NAMALWA (cell line): ENCODE measurements at regions not wholly inside any gene's neighbourhood (a gene's known extent, or its start where the extent isn't known, plus 50 kb on each side); places are given as distances from the start of the nearest gene placed in this dataset.
"Not testable (repeated sequence)": the region's sequence is repeated elsewhere in the genome, so short reads cannot be mapped to it uniquely, and the experiment has no call there.

ENCODE experiments used
- DNase-seq: peaks from one replicate; pipeline ENCODE4 v3.0.0-alpha.2; 2015; ENCODE audit warnings: low spot score

DNA sequence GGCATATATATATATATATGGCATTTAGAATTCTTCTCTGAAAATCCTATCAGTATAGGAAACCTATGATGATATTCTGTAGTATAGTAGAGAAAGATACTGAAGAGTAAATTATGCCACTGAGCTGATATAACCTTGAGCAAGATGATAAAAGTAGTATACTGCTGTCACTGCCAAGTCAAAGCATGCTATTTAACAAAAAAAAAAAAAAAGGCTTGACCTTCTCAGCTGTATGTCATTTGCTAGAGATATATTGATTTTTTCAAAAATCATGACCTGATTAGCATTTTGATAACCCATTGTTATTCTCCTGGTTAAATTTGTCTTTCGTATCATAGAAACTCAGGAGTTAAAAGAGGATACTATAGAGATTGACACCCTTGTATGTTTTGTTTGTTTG lies 299.4 kb downstream of the ADAMTS20 start:
- no peak for DNase-seq

DNA sequence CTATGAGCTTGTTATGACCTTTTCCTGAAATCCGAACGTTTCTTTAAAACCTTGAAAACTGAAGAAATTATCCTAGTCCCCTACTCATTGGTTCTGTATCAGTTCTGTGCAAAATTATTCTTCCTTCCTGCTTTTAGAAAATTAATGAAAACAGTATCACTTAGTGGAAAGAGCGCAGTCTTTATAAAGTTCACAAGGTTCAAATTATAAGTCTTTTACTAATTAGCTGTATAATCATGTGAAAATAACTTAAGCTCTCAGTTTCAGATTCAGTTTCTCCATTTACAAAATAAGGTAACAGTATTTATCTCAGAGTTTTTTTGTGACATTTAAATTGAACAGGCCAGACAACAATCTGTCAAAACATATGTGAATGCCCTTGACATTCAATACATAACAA lies 306.1 kb downstream of the ADAMTS20 start:
- DNase-seq, result no peak

DNA sequence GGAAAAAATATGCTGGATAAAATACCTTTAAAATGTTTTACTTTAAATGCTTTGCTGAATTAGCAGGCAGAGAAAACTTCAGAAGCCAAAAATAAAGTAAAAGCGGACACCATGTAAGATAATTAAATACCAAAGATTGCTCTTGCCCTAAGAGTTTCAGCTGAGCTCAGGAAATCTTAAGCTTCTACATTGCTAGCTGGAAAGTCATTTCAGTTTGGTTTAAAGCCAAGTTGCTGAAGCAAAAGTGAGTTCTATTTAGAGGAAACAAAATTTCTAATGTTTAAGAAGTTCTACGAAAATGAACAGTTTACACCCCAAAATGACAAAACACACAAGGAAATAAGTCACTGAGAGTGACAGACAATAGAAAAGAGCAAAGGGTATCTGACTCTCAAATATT lies 310.0 kb downstream of the ADAMTS20 start:
- DNase-seq, result no peak

DNA sequence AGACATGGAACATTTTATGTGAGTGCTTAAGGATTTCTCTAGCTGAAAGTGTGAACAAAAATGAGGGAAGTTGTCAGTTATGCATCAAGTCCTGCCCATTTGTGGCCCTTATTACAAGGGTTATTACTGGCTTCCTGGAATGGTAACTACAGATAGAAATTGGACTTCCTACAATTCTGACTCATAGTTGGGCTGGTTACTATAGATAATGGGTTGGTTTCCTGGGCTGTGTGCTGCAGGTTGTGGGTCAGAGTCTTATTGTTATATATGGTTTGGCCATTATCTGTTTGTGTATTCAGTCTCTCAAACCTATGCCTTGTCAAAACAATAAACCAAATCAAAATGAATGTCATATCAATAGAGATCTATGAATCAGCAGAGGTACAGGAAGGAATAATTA lies 313.7 kb downstream of the ADAMTS20 start:
- DNase-seq, result no peak

DNA sequence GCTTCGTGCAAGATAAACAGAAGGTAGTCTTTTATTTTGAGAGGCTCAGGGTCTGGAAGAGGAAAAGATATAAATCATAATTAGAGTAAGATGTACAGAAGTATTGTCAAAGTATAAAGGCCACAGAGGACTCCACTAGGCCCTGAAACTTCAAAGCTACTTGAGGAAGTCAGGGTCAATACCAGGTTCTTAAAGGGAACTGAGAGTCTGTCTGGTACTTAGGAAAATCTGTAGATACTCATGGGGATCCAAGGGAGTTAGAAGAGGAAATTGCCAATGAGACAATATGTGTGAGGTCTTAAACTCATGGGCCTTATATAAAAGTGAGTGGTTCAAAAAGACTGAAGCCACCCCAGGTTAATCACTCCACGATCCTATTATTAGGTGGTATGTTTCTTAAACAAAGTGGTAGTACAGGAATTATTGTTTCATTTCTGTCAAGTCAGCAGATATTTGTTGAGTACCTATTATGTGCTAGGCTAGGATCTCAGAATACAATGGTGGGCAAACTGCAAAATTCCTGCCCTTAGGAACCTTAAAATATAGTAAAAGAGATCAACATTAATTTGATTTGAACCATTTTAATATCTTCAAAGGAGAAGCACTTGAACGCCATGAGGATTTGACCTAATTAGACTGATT lies 314.6 kb downstream of the ADAMTS20 start:
- DNase-seq, result no peak

DNA sequence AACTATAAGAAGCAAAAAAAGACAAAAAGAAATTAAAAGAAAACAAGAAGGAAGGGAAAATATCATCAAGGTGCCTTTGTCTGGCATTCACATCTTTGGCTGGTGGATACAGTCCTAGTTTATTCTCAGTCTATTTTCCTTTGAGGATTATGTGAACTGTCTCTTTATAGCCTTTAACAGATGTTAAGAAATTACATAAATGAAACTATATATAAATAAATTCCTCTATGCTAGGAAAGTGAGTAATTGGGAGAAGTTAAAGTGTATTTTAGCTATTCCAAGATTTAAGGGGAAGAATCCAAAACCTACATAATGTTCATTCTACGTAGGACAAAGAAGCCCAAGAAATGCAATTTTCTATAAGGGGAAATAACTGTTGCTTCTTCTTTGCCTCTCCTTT lies 316.3 kb downstream of the ADAMTS20 start:
- DNase-seq, result no peak

DNA sequence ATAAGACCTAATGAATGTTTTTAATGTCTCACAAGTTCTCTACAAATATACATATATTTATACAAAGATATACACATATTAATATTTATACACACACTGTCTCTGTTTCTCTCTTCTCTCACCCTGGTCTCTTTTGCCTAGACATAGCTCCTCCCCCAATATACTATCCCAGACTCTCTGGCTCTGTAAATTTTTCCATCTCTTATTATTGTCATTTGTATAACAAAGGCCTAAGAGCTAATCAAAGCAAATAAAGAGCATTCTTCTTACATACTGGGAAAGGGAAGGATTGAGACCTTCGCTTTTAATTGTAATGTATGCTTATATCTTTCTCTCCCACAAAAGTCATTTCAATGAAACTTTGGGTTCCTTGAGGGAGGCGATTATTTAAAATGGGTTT lies 318.1 kb downstream of the ADAMTS20 start:
- no peak for DNase-seq

DNA sequence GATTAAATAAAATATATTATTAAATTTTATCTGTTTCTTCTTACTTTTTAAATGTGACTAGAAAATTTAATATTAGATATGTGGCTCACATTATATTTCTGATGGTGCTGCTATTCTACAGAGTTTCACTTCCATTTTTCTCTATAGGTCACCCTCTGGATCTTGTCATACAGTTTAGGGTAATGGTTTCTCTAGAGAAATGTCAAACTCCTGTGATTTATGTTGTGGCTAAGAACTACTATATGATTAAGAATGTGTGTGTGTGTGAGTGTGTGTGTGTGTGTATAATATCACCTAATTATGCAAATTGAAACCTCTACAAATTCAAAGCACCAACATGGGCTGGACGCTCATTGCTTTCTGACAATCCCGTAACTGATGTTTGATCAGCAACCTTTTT lies 325.9 kb downstream of the ADAMTS20 start:
- no peak for DNase-seq

DNA sequence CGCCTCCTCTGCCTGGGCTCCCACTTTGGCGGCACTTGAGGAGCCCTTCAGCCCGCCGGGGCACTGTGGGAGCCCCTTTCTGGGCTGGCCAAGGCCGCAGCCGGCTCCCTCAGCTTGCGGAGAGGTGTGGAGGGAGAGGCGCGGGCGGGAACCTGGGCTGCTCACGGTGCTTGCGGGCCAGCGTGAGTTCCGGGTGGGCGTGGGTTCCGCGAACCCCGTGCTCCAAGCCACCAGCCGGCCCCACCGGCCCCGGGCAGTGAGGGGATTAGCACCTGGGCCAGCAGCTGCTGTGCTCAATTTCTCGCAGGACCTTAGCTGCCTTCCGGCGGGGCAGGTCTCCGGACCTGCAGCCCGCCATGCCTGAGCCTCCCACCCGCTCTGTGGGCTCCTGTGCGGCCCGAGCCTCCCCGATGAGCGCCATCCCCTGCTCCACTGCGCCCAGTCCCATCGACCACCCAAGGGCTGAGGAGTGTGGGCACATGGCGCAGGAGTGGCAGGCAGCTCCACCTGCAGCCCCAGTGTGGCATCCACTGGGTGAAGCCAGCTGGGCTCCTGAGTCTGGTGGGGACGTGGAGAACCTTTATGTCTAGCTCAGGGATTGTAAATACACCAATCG lies 327.7 kb downstream of the ADAMTS20 start:
- not testable (repeated sequence) for DNase-seq

DNA sequence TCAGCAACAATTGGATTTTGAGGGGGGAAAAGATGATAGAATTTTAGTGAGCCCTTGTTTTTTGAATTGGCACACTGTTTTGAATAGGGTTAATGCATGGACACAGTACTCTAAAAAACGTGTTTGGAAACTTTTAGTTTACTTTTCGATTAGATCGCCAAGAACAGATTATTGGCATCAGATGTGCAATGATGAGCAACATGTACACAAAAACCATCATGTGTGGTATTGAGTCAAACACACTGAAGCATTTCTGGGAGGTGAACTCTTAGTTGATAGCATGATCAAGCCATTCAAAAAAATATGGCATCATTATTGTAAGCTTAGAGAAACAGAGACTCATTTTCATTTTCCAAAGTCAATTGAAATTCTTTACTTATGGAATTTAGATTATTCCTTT lies 329.2 kb downstream of the ADAMTS20 start:
- DNase-seq, result no peak

DNA sequence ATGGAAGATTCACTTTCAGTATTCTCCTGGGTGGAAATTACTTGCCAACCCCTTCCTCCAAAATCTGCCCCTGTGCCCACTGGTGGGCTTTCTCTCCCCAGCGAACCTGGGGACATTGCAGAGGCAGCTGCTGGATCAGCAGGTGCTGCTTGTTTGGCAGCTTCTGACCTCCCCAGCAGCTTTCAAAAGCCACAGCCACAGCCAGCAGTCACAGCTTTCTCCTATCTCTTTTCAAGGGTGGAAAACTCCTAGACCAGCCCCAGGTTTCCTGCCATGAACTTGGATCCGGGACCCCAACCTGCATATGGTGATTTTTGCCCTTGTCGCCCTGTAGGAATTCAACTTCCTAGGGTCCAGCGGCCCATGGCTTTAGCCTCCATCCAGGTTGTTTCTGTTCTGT lies 330.8 kb downstream of the ADAMTS20 start:
- no peak for DNase-seq

DNA sequence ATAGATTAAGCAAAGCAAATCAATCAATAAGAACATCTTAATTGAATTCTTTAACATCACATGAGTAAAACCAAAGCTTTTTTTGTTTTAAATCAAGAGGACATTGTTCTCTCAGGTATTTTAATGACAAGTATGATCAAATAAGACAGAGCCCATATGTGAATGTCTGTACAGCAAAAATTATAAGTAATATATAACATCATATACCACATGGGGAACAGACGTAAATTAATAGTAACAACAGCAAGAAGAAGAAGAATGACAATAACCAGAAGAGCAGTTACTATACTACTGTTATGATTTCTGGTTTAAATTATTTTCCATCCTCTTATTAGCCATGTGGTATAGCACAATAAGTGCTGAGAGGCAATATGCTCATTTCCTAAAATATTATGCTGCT lies 335.5 kb downstream of the ADAMTS20 start:
- no peak for DNase-seq

DNA sequence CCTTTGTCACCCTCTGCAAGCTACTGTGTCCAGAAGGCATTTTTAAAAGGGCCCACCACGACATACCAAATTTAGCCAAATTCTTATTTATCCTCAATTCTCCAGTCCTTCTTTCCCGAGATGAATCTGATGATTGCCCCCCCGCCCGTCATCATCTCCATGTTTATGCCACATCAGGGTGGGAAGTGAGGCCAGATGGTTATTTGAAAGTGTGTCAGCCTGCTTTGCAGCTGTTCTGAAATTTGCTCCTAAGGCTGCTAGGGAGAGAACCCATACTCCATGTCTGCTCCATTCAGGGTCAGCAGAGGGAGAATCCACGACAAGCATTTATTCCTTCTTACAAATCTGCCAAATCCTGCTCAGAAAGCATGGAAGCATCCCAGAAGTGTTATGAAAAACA lies 337.8 kb downstream of the ADAMTS20 start:
- DNase-seq, result no peak

DNA sequence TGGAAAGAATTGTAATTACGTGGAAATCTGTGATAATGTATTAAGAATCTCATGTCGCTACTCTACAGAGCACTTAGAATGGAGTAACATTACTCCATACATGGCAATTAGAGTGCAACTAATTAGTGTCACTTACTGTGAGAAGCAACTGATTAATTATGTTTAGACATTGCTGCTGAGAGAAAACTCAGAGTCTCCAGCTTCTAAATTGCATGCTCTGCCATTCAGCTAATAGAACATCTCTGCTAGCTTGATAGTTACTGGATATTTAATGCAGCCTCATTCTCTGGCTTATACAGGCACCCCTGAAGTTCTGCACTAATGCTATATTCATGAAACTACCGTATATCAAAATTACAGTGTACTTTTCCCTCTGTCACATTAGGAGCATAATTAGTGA lies 338.4 kb downstream of the ADAMTS20 start:
- no peak for DNase-seq

DNA sequence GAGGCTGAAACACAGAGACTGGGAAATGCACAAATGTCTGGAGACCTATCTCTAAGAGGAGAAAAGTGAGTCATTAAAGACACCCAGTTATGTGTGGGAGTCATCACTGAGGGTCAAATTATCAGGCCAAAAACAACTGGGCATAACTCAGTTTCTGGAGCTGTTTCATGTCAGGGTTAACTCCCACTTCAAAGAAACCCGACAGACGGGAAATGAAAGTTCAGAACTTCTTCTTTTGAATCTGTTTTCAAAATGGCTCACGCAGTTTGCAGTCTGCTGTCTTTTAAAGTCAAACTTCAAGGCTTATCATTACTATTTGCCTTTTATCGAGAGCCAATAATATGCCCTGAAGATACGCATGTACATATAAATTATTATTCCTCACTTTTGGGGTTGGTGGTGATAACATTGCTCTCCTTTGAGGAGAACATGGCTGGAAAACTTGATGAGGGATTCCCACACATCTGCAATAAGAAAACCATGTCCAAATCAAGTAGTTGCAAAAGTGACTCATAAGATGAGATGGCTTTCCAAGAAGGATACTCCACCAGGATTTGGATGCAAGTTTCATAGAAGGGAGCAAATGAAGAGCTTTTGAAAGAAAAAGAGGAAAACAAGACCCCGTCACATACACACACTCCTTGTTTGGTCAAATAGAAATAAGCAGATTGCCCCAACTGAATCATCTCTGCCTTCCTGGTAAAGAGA lies 341.4 kb downstream of the ADAMTS20 start:
- peak; percentile 49 for DNase-seq

DNA sequence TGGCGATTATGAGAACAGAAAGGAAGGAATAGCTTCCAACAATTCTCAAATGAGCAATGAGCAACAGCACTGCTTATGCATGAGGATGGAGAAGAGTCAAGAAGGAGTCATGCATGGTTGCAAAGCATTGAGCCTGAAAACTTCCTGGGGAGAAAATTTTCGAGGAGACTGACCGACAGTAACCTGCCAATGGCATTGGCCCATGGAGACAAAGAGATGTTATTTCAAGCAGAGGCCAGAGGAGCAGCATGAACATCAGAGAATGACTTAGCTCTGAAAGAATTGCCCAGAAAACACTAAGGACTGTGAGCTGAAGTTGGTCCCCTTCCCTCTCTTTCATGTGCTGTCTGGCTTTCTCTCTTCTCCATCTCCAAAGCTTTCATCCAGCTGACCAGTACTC lies 343.4 kb downstream of the ADAMTS20 start:
- no peak for DNase-seq

DNA sequence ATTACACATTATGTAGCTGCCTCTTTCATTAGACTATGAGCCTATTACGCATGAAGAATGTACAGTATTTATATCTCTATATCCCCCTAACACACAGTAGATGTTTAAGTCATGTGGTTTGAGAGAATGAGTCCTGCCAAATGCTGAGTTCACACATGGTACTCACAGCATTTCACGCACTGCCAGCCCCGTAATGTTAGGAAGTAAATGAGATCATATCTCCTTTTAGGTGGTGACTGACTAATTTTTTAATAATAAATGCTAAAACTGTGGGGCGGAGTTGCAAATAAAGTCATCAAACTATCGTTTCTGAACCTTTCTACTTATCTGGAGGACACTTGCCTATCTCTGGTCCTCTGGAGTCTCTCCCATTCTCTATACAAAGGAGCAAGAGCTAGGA lies 343.8 kb downstream of the ADAMTS20 start:
- DNase-seq, result no peak

DNA sequence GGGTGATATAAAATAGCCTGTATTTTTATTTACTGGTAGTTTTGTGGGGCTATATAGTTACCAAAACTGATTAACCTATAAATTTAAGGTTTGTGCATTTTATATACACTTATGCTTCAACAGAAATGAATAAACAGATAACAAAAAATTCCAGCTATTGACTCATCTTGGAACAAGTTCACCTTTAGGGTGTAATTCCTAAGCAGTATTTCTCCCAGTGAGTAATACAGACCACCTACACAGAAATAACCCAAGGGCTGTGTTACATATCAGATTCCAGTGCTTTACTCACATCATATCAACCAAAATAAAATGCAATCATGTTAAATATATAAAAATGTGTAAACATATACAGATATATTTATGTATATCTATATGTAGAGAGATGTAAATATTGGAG lies 345.6 kb downstream of the ADAMTS20 start:
- DNase-seq, result no peak

DNA sequence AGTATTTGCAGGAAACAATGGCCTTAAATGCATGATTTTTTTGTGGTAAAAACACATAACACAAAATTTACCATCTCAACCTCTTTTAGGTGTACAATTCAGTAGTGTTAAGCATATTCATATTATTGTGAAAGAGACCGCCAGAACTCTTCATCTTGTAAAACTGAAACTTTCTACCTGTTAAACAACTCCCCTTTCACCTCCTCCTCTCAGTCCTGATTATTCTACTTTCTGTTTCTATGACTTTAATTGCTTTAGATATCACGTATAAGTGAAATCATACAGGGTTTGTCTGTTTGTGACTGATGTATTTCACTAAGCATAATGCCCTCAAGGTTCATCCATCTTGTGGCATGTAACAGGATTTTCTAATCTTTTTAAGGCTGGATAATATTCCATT lies 353.4 kb downstream of the ADAMTS20 start:
- no peak for DNase-seq

DNA sequence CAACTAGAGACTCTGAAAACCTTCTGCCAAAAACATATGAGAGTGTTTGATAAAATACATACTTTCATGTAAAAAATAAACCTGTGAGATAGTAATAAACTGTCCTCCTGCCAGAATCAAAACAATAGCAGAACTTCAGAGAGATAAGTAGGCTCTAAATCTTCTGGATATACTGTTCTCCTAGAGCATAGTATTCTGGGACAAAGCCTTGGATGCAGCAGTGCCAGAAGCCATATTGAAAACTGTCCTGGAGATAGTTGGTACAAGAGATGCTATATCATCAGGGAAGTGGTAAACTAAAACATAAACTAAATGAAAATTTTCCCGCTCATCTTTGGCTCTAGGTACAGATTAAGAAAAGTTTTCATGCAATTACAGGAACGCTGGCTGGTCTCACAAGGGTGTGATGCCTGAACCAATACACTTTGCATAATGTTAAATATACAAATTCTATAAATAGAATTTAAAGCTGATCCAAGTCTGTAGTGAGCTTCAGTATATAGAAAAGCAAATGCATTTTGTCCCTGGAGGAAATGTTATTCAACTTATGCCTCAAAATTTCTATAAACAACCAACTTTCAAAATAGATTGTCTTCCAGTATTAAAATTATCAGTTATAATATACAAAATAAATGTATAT lies 355.6 kb downstream of the ADAMTS20 start:
- DNase-seq, result no peak

DNA sequence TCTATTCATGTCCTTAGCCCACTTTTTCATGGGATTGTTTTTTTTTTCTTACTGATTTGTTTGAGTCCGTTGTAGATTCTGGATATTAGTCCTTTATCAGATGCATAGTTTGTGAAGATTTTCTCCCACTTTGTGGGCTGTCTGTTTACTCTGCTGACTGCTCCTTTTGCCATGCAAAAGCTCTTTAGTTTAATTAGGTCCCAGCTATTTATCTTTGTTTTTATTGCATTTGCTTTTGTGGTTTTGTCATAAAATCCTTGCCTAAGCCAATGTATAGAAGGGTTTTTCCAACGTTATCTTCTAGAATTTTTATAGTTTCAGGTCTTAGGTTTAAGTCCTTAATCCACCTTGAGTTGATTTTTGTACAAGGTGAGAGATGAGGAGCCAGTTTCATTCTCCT lies 358.9 kb downstream of the ADAMTS20 start:
- DNase-seq, result not testable (repeated sequence)

DNA sequence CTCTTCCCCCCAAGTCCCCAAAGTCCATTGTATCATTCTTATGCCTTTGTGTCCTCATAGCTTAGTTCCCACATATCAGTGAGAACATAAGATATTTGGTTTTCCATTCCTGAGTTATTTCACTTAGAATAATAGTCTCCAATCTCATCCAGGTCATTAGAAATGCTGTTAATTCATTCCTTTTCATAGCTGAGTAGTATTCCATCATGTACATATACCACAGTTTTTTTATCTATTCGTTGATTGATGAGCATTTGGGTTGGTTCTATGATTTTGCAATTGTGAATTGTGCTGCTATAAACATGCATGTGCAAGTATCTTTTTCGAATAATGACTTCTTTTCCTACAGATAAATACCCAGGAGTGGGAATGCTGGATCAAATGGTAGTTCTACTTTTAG lies 359.6 kb downstream of the ADAMTS20 start:
- DNase-seq, result not testable (repeated sequence)

DNA sequence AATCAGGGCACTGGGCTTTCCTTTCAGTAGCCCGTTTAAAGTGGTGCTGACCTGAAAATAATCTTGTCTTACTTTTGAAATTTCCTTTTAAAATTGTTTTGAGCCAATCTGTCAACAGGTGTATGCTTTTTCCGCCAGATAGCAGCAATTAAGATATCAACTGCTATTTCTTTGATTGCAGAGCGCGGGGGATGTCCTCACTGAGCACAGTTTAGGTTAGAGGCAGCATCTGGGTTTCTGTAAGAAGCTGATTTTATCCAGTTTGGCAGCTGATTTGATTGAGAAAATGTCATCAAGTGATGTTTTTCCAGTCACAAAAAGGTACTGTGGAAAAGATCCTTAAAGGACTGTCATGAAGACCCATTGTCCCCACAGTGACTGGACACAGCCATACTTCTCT lies 371.8 kb downstream of the ADAMTS20 start:
- no peak for DNase-seq
